OCI-LY1 (cell line): ENCODE measurements at regions not wholly inside any gene's neighbourhood (a gene's known extent, or its start where the extent isn't known, plus 50 kb on each side); places are given as distances from the start of the nearest gene placed in this dataset.
A peak's percentile ranks its signal among the peaks of the same experiment; 100 is the strongest.

Experiments used
- H2AFZ ChIP-seq: fragments of 200-600 bp; sonication (generic), shearing (Covaris generic); 2 replicates; pipeline ENCODE4 v1.6.0; 2014; ENCODE audit warnings: antibody characterized with exemption, mild to moderate bottlenecking, low read length
- H3F3A ChIP-seq: fragments of 200-600 bp; sonication (generic), shearing (Covaris generic); 2 replicates; pipeline ENCODE4 v1.6.0; 2014; ENCODE audit warnings: mild to moderate bottlenecking, antibody characterized with exemption, low read length, moderate library complexity; ENCODE audit not compliant: insufficient read depth
- H3K27ac ChIP-seq: fragments of 200-600 bp; sonication (generic); 2 replicates; pipeline ENCODE4 v1.5.1; 2014; ENCODE audit warnings: low read length, mixed run types, mild to moderate bottlenecking, low read depth; ENCODE audit not compliant: poor library complexity, severe bottlenecking
- H3K27me3 ChIP-seq: fragments of 200-600 bp; sonication (generic); 2 replicates; pipeline ENCODE4 v1.6.0; 2014; ENCODE audit warnings: antibody characterized with exemption, mild to moderate bottlenecking, low read length, moderate library complexity; ENCODE audit not compliant: insufficient read depth
- H3K36me3 ChIP-seq: fragments of 200-600 bp; sonication (generic); 2 replicates; pipeline ENCODE4 v1.6.1; 2014; ENCODE audit warnings: mild to moderate bottlenecking, antibody characterized with exemption, low read length, moderate library complexity, mixed read lengths; ENCODE audit not compliant: insufficient read depth
- H3K4me1 ChIP-seq: fragments of 200-600 bp; sonication (generic); 2 replicates; pipeline ENCODE4 v1.5.1; 2014; ENCODE audit warnings: mild to moderate bottlenecking, low read length, moderate library complexity; ENCODE audit not compliant: insufficient read depth, severe bottlenecking
- H3K4me2 ChIP-seq: fragments of 200-600 bp; sonication (generic), shearing (Covaris generic); 2 replicates; pipeline ENCODE4 v1.6.1; 2014; ENCODE audit warnings: low read length
- H3K4me3 ChIP-seq: fragments of 200-600 bp; sonication (generic); 2 replicates; pipeline ENCODE4 v1.5.1; 2014; ENCODE audit warnings: low read length, low read depth, mild to moderate bottlenecking, mixed read lengths; ENCODE audit not compliant: poor library complexity, severe bottlenecking
- H3K79me2 ChIP-seq: fragments of 200-600 bp; shearing (Covaris generic); 2 replicates; pipeline ENCODE4 v1.6.1; 2016; ENCODE audit warnings: mixed run types, low read length, mixed read lengths; ENCODE audit not compliant: insufficient read depth
- H3K9ac ChIP-seq: fragments of 200-600 bp; sonication (generic), shearing (Covaris generic); 2 replicates; pipeline ENCODE4 v1.6.1; 2014; ENCODE audit warnings: mild to moderate bottlenecking, low read length, mixed read lengths
- H3K9me2 ChIP-seq: fragments of 200-600 bp; sonication (generic), shearing (Covaris generic); 2 replicates; pipeline ENCODE4 v1.6.1; 2014; ENCODE audit warnings: low read depth, mild to moderate bottlenecking, low read length, mixed read lengths
- H3K9me3 ChIP-seq: fragments of 200-600 bp; shearing (Covaris generic); 2 replicates; pipeline ENCODE4 v1.6.1; 2014; ENCODE audit warnings: low read length, mixed read lengths
- H4K20me1 ChIP-seq: fragments of 200-600 bp; sonication (generic), shearing (Covaris generic); 2 replicates; pipeline ENCODE4 v1.6.0; 2016; ENCODE audit warnings: mild to moderate bottlenecking, low read length; ENCODE audit not compliant: insufficient read depth
- CTCF ChIP-seq: fragments of 200-600 bp; sonication (generic), shearing (Covaris generic); IDR thresholded peaks from 2 replicates; pipeline ENCODE4 v1.5.1; 2017; ENCODE audit warnings: mild to moderate bottlenecking, antibody characterized with exemption, low read length, moderate library complexity, mixed read lengths
- EZH2 ChIP-seq: fragments of 200-600 bp; sonication (generic), shearing (Covaris generic); IDR thresholded peaks from 2 replicates; pipeline ENCODE4 v1.8.0; 2017; ENCODE audit warnings: borderline replicate concordance, mixed run types, mild to moderate bottlenecking, antibody characterized with exemption, low read length, moderate library complexity, mixed read lengths

- Histone ChIP-seq H3K9me3 (no peaks in the 10 kb centered on the region), H3K36me3 (no peaks in the 10 kb centered on the region), H3K9me2 (no peaks in the 10 kb centered on the region), H3K27ac (peak overlapping the region; percentile 99), H3K27me3 (no peaks in the 10 kb centered on the region), H3K4me1 (peaks cover 40% of the 10 kb centered on the region), H3F3A (peaks cover 21% of the 10 kb centered on the region), H3K4me3 (no peak overlapping the region), H3K9ac (no peak overlapping the region), H4K20me1 (no peaks in the 10 kb centered on the region), H2AFZ (no peak overlapping the region), H3K4me2 (no peak overlapping the region), H3K79me2 (no peaks in the 10 kb centered on the region)
- no peak for TF ChIP-seq EZH2
These were observed 96.2 kb upstream of the BTN3A2 start for GRCh38 chr6:26268659-26269402.

- Histone ChIP-seq H3K4me3 (peak overlapping the region; percentile 76), H2AFZ (no peak overlapping the region), H3K27ac (peak overlapping the region; percentile 99), H3K36me3 (no peaks in the 10 kb centered on the region), H3K4me2 (peak overlapping the region; percentile 88), H3K79me2 (no peaks in the 10 kb centered on the region), H3F3A (peaks cover 19% of the 10 kb centered on the region), H3K9me3 (no peaks in the 10 kb centered on the region), H3K9ac (peak overlapping the region; percentile 99), H4K20me1 (no peaks in the 10 kb centered on the region), H3K9me2 (no peaks in the 10 kb centered on the region), H3K4me1 (peaks cover 50% of the 10 kb centered on the region), H3K27me3 (no peaks in the 10 kb centered on the region)
- no peak for TF ChIP-seq EZH2
- no peak for TF ChIP-seq CTCF
These were observed 95.2 kb upstream of the BTN3A2 start for GRCh38 chr6:26269531-26270485.

- Histone ChIP-seq H3K36me3 (no peaks in the 10 kb centered on the region), H2AFZ (no peak overlapping the region), H3K9me2 (no peaks in the 10 kb centered on the region), H3K4me3 (peak overlapping the region; percentile 76), H3F3A (peaks cover 19% of the 10 kb centered on the region), H3K9me3 (no peaks in the 10 kb centered on the region), H3K4me1 (peaks cover 57% of the 10 kb centered on the region), H3K27me3 (no peaks in the 10 kb centered on the region), H3K27ac (peak overlapping the region; percentile 99), H3K9ac (peak overlapping the region; percentile 99), H4K20me1 (no peaks in the 10 kb centered on the region), H3K79me2 (no peaks in the 10 kb centered on the region), H3K4me2 (peak overlapping the region; percentile 88)
- TF ChIP-seq EZH2: no peak
- TF ChIP-seq CTCF: no peak
These were observed 94.5 kb upstream of the BTN3A2 start for GRCh38 chr6:26270486-26270861.
